ENCODE measurements at regions not wholly inside any gene's neighbourhood (a gene's known extent, or its start where the extent isn't known, plus 50 kb on each side); places are given as distances from the start of the nearest gene placed in this dataset.

- TF ChIP-seq, protein P1, sequence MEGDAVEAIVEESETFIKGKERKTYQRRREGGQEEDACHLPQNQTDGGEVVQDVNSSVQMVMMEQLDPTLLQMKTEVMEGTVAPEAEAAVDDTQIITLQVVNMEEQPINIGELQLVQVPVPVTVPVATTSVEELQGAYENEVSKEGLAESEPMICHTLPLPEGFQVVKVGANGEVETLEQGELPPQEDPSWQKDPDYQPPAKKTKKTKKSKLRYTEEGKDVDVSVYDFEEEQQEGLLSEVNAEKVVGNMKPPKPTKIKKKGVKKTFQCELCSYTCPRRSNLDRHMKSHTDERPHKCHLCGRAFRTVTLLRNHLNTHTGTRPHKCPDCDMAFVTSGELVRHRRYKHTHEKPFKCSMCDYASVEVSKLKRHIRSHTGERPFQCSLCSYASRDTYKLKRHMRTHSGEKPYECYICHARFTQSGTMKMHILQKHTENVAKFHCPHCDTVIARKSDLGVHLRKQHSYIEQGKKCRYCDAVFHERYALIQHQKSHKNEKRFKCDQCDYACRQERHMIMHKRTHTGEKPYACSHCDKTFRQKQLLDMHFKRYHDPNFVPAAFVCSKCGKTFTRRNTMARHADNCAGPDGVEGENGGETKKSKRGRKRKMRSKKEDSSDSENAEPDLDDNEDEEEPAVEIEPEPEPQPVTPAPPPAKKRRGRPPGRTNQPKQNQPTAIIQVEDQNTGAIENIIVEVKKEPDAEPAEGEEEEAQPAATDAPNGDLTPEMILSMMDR (IDR thresholded peaks at IDR 0.05; ENCODE audit: control insufficient read depth, insufficient read depth, low read depth, low read length, missing control alignments) = no peak
- no peak for DNase-seq (ENCODE audit: low read depth)
- H3K4me3 ChIP-seq (ENCODE audit: control insufficient read depth, low read depth, low read length) = no peak overlapping the region
Observed at GRCh38 chr3:174776123-174776522, 83.0 kb upstream of the NAALADL2 start.

GRCh38 chr3:174776636-174777035 lies 82.5 kb upstream of the NAALADL2 start:
- TF ChIP-seq, protein P1 (IDR thresholded peaks at IDR 0.05; ENCODE audit: control insufficient read depth, insufficient read depth, low read depth, low read length, missing control alignments) = no peak
- DNase-seq (ENCODE audit: low read depth) = no peak
- H3K4me3 ChIP-seq (ENCODE audit: control insufficient read depth, low read depth, low read length) = no peak overlapping the region

- no peak overlapping the region for H3K4me3 ChIP-seq (ENCODE audit: control insufficient read depth, low read depth, low read length)
- DNase-seq (ENCODE audit: low read depth) = no peak
- TF ChIP-seq, protein P1 (IDR thresholded peaks at IDR 0.05; ENCODE audit: control insufficient read depth, insufficient read depth, low read depth, low read length, missing control alignments) = no peak
Observed at GRCh38 chr3:174777813-174778212, 81.3 kb upstream of the NAALADL2 start.

DNA sequence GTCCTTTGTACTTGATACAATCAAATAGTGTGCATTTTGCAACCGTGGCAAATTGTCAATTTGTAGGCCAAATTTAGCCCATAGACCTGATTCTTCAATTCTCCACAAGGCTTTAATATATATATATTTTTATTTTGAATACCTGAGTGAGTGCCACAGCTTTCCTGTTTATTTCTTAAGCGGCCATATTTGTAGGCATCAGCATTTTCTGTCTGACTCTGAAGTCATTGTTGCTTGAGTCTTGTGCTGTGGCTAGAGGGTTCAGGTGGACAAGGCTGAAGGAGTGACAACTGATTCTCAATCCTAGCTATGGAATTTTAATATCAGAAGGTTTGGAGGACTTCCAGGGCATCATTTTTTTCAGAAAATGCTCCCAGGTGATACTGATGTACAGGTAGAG lies 75.6 kb upstream of the NAALADL2 start:
- DNase-seq (ENCODE audit: low read depth) = no peak
- no peak overlapping the region for H3K4me3 ChIP-seq (ENCODE audit: control insufficient read depth, low read depth, low read length)
- TF ChIP-seq, protein P1 (IDR thresholded peaks at IDR 0.05; ENCODE audit: control insufficient read depth, insufficient read depth, low read depth, low read length, missing control alignments) = no peak

DNA sequence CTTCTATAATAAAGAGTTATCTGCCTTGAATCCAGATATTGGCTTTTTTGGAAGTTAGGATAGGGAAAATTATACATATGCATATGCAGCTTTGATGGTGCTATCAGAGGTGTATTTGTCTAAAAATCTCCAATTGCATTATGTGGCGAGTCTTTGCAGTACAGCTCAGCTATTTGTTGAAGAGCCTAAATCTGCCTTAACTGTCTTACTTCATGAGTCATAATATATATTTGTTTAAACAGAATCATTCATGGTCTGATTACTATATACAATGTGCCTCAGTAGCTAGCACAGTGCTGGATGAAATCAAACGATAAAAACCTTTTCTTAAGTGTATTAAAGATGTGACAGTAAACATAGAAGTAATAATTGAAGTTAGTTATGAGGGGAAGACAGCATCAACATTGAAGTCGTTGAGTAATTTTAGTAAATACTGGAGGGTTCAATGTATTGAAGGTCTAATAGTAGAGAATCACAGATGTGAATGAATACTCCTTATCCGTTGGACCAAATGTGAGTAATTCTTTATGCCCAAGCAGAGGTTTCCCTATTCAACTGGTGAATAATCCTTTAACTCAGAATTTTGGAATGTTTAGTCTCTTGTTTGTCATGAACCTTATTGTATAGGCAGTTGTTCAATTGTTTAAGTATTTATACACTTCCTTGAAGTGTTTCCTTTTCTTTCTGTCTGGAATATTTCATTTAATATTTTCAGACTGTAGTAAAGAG lies 74.8 kb upstream of the NAALADL2 start:
- H3K4me3 ChIP-seq (ENCODE audit: control insufficient read depth, low read depth, low read length) = no peak overlapping the region
- no peak for DNase-seq (ENCODE audit: low read depth)
- TF ChIP-seq, protein P1 (IDR thresholded peaks at IDR 0.05; ENCODE audit: control insufficient read depth, insufficient read depth, low read depth, low read length, missing control alignments) = no peak

- no peak for DNase-seq (ENCODE audit: low read depth)
- H3K4me3 ChIP-seq (ENCODE audit: control insufficient read depth, low read depth, low read length) = no peak overlapping the region
- TF ChIP-seq, protein P1 (IDR thresholded peaks at IDR 0.05; ENCODE audit: control insufficient read depth, insufficient read depth, low read depth, low read length, missing control alignments) = no peak
Observed at GRCh38 chr3:174786825-174787224, 72.3 kb upstream of the NAALADL2 start.

All from AG09309 (cell line).